NCI-H345 treated with DMSO at 0.1 percent for 48 hours (cell line): ENCODE measurements at regions not wholly inside any gene's neighbourhood (a gene's known extent, or its start where the extent isn't known, plus 50 kb on each side); places are given as distances from the start of the nearest gene placed in this dataset.

Experiments used
- DNase-seq: peaks from one replicate; lab custom pipeline; 2025; ENCODE audit not compliant: unreplicated experiment; lab: John Stamatoyannopoulos, UW

GRCh38 chr7:106606120-106606519 lies 54.8 kb downstream of the CCDC71L start:
- no peak for DNase-seq

GRCh38 chr7:106604971-106605370 lies 56.0 kb downstream of the CCDC71L start:
- no peak for DNase-seq

DNA sequence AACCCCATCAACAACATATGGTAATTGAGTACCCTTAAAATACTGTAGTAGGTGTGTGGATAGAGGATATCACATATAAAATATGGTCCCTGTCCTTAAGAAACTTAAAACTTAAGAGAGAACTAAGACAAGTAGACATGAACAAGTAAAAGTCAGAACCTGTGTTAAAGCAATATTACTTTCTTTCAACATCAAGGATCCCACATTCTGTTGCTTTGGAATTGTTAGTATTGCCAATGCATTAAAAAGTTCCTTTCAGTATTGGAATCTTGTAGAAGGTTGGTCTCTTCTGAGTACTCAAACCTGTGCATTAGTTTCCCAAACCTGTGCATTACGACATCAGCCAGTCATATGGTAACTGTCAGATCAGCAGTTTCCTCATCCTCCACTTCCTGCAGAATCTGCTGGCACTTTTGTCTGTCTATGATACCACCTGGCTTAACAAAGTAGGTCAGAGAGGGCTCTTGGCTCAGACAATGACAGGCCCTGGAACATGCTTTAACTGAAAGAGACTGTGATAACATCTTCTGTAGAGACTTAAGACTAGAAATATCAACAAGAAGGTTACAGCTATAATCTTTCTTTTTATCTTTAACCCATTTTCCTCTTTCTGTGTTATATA lies 56.5 kb downstream of the CCDC71L start:
- no peak for DNase-seq

- DNase-seq, result no peak
Measured at GRCh38 chr7:106603346-106603745, 57.6 kb downstream of the CCDC71L start.

- no peak for DNase-seq
Measured at GRCh38 chr7:106602062-106602461, 58.9 kb downstream of the CCDC71L start.

GRCh38 chr7:106600569-106601373 lies 60.2 kb downstream of the CCDC71L start:
- no peak for DNase-seq

GRCh38 chr7:106599343-106599698 lies 61.6 kb downstream of the CCDC71L start:
- peak; percentile 94 for DNase-seq

- peak; percentile 85 for DNase-seq
Measured at GRCh38 chr7:106598663-106599342, 62.2 kb downstream of the CCDC71L start.

DNA sequence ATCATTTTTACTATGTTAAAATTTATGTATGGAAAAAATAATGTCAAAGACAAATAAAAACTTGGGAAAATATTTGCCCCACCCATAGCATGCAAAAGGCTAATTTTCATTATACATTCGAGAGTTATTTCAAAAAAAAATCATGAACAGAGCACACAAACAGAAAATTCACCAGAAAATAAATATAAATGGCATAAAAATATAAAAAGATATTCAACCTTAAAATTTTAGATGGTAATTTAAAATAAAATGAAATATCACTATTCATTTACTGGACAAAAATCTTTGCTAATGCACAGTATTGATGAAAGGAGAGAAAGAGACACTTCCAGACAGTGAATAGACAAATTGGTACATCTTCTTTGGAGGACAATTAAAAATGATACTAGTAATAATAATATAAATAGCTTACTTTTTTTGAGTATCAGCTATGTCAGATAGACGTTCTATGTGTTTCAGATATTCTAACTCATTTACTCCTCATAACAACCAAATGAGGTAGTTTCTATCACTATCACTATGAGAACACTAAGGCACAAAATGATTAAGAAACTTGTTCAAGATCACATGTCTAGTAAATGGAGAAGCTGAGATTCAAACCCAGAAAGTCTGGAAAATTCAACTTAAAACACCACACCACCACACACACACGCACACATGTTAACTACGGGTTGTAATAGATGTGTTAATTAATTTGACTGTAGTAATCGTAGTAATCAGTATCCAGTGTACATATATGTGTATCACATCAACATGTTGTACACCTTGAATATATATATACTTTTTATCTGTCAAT lies 63.0 kb downstream of the CCDC71L start:
- no peak for DNase-seq

DNA sequence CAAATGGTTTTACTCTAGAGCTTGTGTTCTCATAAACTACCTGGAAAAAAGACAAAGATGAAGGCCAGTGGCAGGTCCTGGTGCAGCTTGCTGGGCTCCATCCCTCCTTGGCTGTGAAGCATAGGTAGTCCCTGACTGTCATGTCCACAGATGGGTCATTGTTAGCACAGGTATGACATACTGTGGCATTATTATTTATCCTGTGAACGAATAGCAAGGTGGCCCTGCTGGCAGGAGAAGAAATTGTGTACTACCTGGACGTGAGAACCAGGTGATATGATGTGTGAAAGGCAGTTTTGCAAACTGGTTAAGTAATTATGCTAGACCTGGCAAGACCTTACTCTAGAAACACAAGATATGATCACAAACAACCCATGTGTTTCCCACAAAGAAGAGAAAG lies 63.9 kb downstream of the CCDC71L start:
- DNase-seq, result no peak

- DNase-seq, result no peak
Measured at GRCh38 chr7:106595922-106596321, 65.0 kb downstream of the CCDC71L start.

DNA sequence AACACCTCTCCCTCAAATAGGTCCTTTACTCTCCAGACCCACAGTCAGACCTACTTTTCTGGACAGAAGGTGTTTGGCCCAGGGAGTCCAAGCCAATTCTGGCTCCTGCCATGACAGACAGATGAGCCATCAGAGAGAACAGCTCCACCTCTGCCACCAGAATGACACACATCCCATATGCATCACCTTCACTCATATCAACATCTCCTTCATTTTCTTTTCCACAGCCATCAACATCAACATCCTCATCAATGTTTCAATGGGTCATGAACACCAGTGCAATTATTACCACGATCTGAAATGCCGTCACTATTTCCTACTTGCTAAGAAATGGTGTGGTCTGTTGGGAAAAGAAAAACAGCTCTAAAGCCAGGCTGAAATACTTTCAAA lies 67.9 kb downstream of the CCDC71L start:
- DNase-seq, result no peak

- no peak for DNase-seq
Measured at GRCh38 chr7:106592282-106593027, 68.5 kb downstream of the CCDC71L start.

GRCh38 chr7:106591146-106591545 lies 69.8 kb downstream of the CCDC71L start:
- DNase-seq, result no peak

- DNase-seq, result no peak
Measured at GRCh38 chr7:106590209-106590816, 70.6 kb downstream of the CCDC71L start.

GRCh38 chr7:106589198-106589879 lies 71.6 kb downstream of the CCDC71L start:
- DNase-seq, result no peak

- no peak for DNase-seq
Measured at GRCh38 chr7:106588422-106589197, 72.3 kb downstream of the CCDC71L start.

GRCh38 chr7:106584914-106585759 lies 75.8 kb downstream of the CCDC71L start:
- DNase-seq, result no peak
